Iris pigment epithelial cell (primary cell): ENCODE measurements at regions not wholly inside any gene's neighbourhood (a gene's known extent, or its start where the extent isn't known, plus 50 kb on each side); places are given as distances from the start of the nearest gene placed in this dataset.

Experiments
- DNase-seq: peaks from one replicate; pipeline ENCODE4 v3.0.0-alpha.2; 2011; ENCODE audit warnings: low read depth

- DNase-seq = peak; percentile 12
These were observed 186.5 kb downstream of the KCNA5 start for GRCh38 chr12:5230156-5230555.

- no peak for DNase-seq
These were observed 187.2 kb downstream of the KCNA5 start for GRCh38 chr12:5230861-5231260.

GRCh38 chr12:5232291-5232690 is 188.6 kb downstream of the KCNA5 start:
- no peak for DNase-seq

GRCh38 chr12:5232826-5233500 is 189.3 kb downstream of the KCNA5 start:
- DNase-seq = no peak

GRCh38 chr12:5236022-5236640 is 192.5 kb downstream of the KCNA5 start:
- DNase-seq = no peak

GRCh38 chr12:5242440-5242839 is 189.5 kb upstream of the NTF3 start:
- DNase-seq = no peak

GRCh38 chr12:5243014-5243413 is 188.9 kb upstream of the NTF3 start:
- no peak for DNase-seq

- DNase-seq = no peak
These were observed 187.4 kb upstream of the NTF3 start for GRCh38 chr12:5244513-5244972.

GRCh38 chr12:5246196-5246595 is 185.7 kb upstream of the NTF3 start:
- no peak for DNase-seq

- DNase-seq = no peak
These were observed 184.8 kb upstream of the NTF3 start for GRCh38 chr12:5247144-5247543.

- DNase-seq = no peak
These were observed 183.7 kb upstream of the NTF3 start for GRCh38 chr12:5248230-5248629.

- DNase-seq = no peak
These were observed 182.8 kb upstream of the NTF3 start for GRCh38 chr12:5248999-5249526.

GRCh38 chr12:5251092-5251491 is 180.8 kb upstream of the NTF3 start:
- DNase-seq = no peak

GRCh38 chr12:5251786-5252185 is 180.1 kb upstream of the NTF3 start:
- no peak for DNase-seq

- DNase-seq = no peak
These were observed 177.2 kb upstream of the NTF3 start for GRCh38 chr12:5254703-5255102.

GRCh38 chr12:5257763-5258495 is 174.0 kb upstream of the NTF3 start:
- DNase-seq = no peak

GRCh38 chr12:5258498-5258897 is 173.4 kb upstream of the NTF3 start:
- no peak for DNase-seq

- DNase-seq = no peak
These were observed 173.0 kb upstream of the NTF3 start for GRCh38 chr12:5258926-5259325.

GRCh38 chr12:5259523-5259922 is 172.4 kb upstream of the NTF3 start:
- DNase-seq = no peak

- DNase-seq = no peak
These were observed 171.8 kb upstream of the NTF3 start for GRCh38 chr12:5260086-5260485.

GRCh38 chr12:5260591-5261086 is 171.3 kb upstream of the NTF3 start:
- DNase-seq = no peak

GRCh38 chr12:5262450-5262849 is 169.5 kb upstream of the NTF3 start:
- DNase-seq = no peak

- DNase-seq = no peak
These were observed 169.0 kb upstream of the NTF3 start for GRCh38 chr12:5262885-5263284.
